ENCODE measurements at regions not wholly inside any gene's neighbourhood (a gene's known extent, or its start where the extent isn't known, plus 50 kb on each side); places are given as distances from the start of the nearest gene placed in this dataset.
A peak's percentile ranks its signal among the peaks of the same experiment; 100 is the strongest.

- H3K9me3 ChIP-seq (ENCODE audit: control insufficient read depth, low read length) = no peaks in the 10 kb centered on the region
- H3K36me3 ChIP-seq (ENCODE audit: control insufficient read depth, insufficient read depth, low read length) = no peaks in the 10 kb centered on the region
- WGBS, 2 experiments = 82 to 91% methylated on average over 3 of the region's 3 CpGs
- no peak overlapping the region for H3K27ac ChIP-seq (ENCODE audit: insufficient read depth, low read depth, low read length, poor library complexity, severe bottlenecking)
- no peaks in the 10 kb centered on the region for H3K4me1 ChIP-seq (ENCODE audit: control insufficient read depth, insufficient read depth, low read length)
- no peaks in the 10 kb centered on the region for H3K27me3 ChIP-seq (ENCODE audit: control insufficient read depth, insufficient read depth, low read length, poor library complexity, severe bottlenecking)
- H3K4me3 ChIP-seq (ENCODE audit: insufficient read depth, low read depth, low read length) = no peak overlapping the region
Observed at GRCh38 chr2:150417278-150417677, 70.2 kb downstream of the RND3 start.

DNA sequence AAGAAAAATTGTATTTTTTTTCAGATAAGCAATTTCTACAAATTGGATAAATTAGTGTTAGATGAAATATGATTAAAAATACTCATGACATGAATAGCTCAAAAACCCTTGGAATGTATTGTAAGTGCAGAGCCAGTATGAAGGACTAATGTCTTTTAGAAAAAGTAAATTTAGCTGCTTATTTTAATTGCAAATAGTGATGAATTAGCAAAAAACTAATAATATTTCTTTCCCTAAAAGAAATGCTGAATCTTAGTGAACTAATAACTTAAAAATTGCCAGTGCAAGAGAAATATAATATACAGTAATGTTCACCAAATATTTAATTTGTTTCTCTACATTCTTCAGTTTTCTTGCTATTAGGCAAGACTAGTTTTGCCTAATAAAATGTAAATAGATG, 72.4 kb downstream of the RND3 start:
- Histone ChIP-seq H3K9me3 (ENCODE audit: control insufficient read depth, low read length) (no peaks in the 10 kb centered on the region), H3K4me3 (ENCODE audit: insufficient read depth, low read depth, low read length) (no peak overlapping the region), H3K27ac (ENCODE audit: insufficient read depth, low read depth, low read length, poor library complexity, severe bottlenecking) (no peak overlapping the region), H3K27me3 (ENCODE audit: control insufficient read depth, insufficient read depth, low read length, poor library complexity, severe bottlenecking) (no peaks in the 10 kb centered on the region), H3K4me1 (ENCODE audit: control insufficient read depth, insufficient read depth, low read length) (peaks cover 9% of the 10 kb centered on the region), H3K36me3 (ENCODE audit: control insufficient read depth, insufficient read depth, low read length) (no peaks in the 10 kb centered on the region)

DNA sequence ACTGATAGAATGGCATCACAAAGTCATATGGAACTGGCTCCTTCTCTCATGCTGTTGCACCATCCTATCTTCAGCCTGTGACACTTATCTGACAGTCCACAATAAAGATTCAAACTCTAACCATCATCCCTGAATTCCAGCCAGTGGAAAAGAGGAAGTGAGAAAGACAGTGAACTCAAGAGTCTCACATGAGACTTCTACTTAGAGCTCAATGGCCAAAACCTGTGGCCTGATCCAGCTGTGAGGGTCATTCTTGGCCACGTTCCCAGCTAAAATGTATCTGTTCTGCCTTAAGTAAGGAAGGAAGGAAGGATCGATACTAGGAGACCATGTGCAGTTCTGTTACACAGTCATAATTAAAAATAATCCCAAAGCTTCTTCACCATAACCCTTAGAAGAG, 73.6 kb downstream of the RND3 start:
- peaks cover 9% of the 10 kb centered on the region for H3K4me1 ChIP-seq (ENCODE audit: control insufficient read depth, insufficient read depth, low read length)
- no peak overlapping the region for H3K27ac ChIP-seq (ENCODE audit: insufficient read depth, low read depth, low read length, poor library complexity, severe bottlenecking)
- no peaks in the 10 kb centered on the region for H3K36me3 ChIP-seq (ENCODE audit: control insufficient read depth, insufficient read depth, low read length)
- H3K9me3 ChIP-seq (ENCODE audit: control insufficient read depth, low read length) = no peaks in the 10 kb centered on the region
- WGBS, 2 experiments = 89 to 90% methylated on average over 1 to 2 of the region's 2 CpGs
- no peaks in the 10 kb centered on the region for H3K27me3 ChIP-seq (ENCODE audit: control insufficient read depth, insufficient read depth, low read length, poor library complexity, severe bottlenecking)
- no peak overlapping the region for H3K4me3 ChIP-seq (ENCODE audit: insufficient read depth, low read depth, low read length)

GRCh38 chr2:150413366-150413765, 74.1 kb downstream of the RND3 start:
- no peaks in the 10 kb centered on the region for H3K9me3 ChIP-seq (ENCODE audit: control insufficient read depth, low read length)
- no peak overlapping the region for H3K27ac ChIP-seq (ENCODE audit: insufficient read depth, low read depth, low read length, poor library complexity, severe bottlenecking)
- 95 to 99% methylated on average over 7 of the region's 7 CpGs for WGBS, 2 experiments
- H3K4me1 ChIP-seq (ENCODE audit: control insufficient read depth, insufficient read depth, low read length) = peaks cover 9% of the 10 kb centered on the region
- H3K27me3 ChIP-seq (ENCODE audit: control insufficient read depth, insufficient read depth, low read length, poor library complexity, severe bottlenecking) = no peaks in the 10 kb centered on the region
- H3K4me3 ChIP-seq (ENCODE audit: insufficient read depth, low read depth, low read length) = no peak overlapping the region
- H3K36me3 ChIP-seq (ENCODE audit: control insufficient read depth, insufficient read depth, low read length) = no peaks in the 10 kb centered on the region

GRCh38 chr2:150410809-150411208, 76.7 kb downstream of the RND3 start:
- Histone ChIP-seq H3K27me3 (ENCODE audit: control insufficient read depth, insufficient read depth, low read length, poor library complexity, severe bottlenecking) (no peaks in the 10 kb centered on the region), H3K4me3 (ENCODE audit: insufficient read depth, low read depth, low read length) (no peak overlapping the region), H3K4me1 (ENCODE audit: control insufficient read depth, insufficient read depth, low read length) (peaks cover 9% of the 10 kb centered on the region), H3K36me3 (ENCODE audit: control insufficient read depth, insufficient read depth, low read length) (no peaks in the 10 kb centered on the region), H3K27ac (ENCODE audit: insufficient read depth, low read depth, low read length, poor library complexity, severe bottlenecking) (peak overlapping the region; percentile 81), H3K9me3 (ENCODE audit: control insufficient read depth, low read length) (no peaks in the 10 kb centered on the region)
- WGBS, 2 experiments = 53 to 57% methylated on average over 2 to 3 of the region's 3 CpGs

GRCh38 chr2:150409196-150409595, 78.3 kb downstream of the RND3 start:
- H3K4me3 ChIP-seq (ENCODE audit: insufficient read depth, low read depth, low read length) = no peak overlapping the region
- no peaks in the 10 kb centered on the region for H3K9me3 ChIP-seq (ENCODE audit: control insufficient read depth, low read length)
- H3K36me3 ChIP-seq (ENCODE audit: control insufficient read depth, insufficient read depth, low read length) = no peaks in the 10 kb centered on the region
- H3K27me3 ChIP-seq (ENCODE audit: control insufficient read depth, insufficient read depth, low read length, poor library complexity, severe bottlenecking) = no peaks in the 10 kb centered on the region
- 94 to 95% methylated on average over 1 to 2 of the region's 2 CpGs for WGBS, 2 experiments
- peaks cover 9% of the 10 kb centered on the region for H3K4me1 ChIP-seq (ENCODE audit: control insufficient read depth, insufficient read depth, low read length)
- no peak overlapping the region for H3K27ac ChIP-seq (ENCODE audit: insufficient read depth, low read depth, low read length, poor library complexity, severe bottlenecking)

- 100% methylated on average over 1 to 2 of the region's 3 CpGs for WGBS, 2 experiments
- H3K9me3 ChIP-seq (ENCODE audit: control insufficient read depth, low read length) = no peaks in the 10 kb centered on the region
- no peaks in the 10 kb centered on the region for H3K4me1 ChIP-seq (ENCODE audit: control insufficient read depth, insufficient read depth, low read length)
- no peak overlapping the region for H3K27ac ChIP-seq (ENCODE audit: insufficient read depth, low read depth, low read length, poor library complexity, severe bottlenecking)
- H3K36me3 ChIP-seq (ENCODE audit: control insufficient read depth, insufficient read depth, low read length) = no peaks in the 10 kb centered on the region
- no peak overlapping the region for H3K4me3 ChIP-seq (ENCODE audit: insufficient read depth, low read depth, low read length)
- H3K27me3 ChIP-seq (ENCODE audit: control insufficient read depth, insufficient read depth, low read length, poor library complexity, severe bottlenecking) = no peaks in the 10 kb centered on the region
Observed at GRCh38 chr2:150404147-150404546, 83.3 kb downstream of the RND3 start.

- Histone ChIP-seq H3K36me3 (ENCODE audit: control insufficient read depth, insufficient read depth, low read length) (no peaks in the 10 kb centered on the region), H3K27me3 (ENCODE audit: control insufficient read depth, insufficient read depth, low read length, poor library complexity, severe bottlenecking) (no peaks in the 10 kb centered on the region), H3K4me3 (ENCODE audit: insufficient read depth, low read depth, low read length) (no peak overlapping the region), H3K27ac (ENCODE audit: insufficient read depth, low read depth, low read length, poor library complexity, severe bottlenecking) (no peak overlapping the region), H3K4me1 (ENCODE audit: control insufficient read depth, insufficient read depth, low read length) (no peaks in the 10 kb centered on the region), H3K9me3 (ENCODE audit: control insufficient read depth, low read length) (no peaks in the 10 kb centered on the region)
- 88 to 90% methylated on average over 1 of the region's 2 CpGs for WGBS, 2 experiments
Observed at GRCh38 chr2:150403457-150403856, 84.0 kb downstream of the RND3 start.

DNA sequence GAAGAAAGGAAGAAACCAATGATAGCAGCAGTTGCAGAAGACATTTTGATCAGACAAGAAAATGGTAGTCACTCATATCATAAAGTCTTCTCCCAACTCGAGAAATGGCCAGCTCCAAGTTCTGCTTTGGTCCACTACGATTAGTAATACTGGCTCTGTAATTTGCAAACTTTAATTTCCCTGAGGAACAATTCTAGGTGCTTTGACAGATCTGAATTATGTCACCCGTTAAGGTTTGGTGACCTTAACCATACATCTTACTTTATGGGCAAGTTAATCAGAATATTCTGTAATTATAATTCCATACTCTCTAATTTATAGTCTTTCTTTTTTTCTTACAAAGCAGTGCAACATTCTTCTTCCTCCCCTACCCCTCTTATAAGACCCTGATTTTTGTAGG, 84.5 kb downstream of the RND3 start:
- Histone ChIP-seq H3K27ac (ENCODE audit: insufficient read depth, low read depth, low read length, poor library complexity, severe bottlenecking) (no peak overlapping the region), H3K27me3 (ENCODE audit: control insufficient read depth, insufficient read depth, low read length, poor library complexity, severe bottlenecking) (no peaks in the 10 kb centered on the region), H3K4me1 (ENCODE audit: control insufficient read depth, insufficient read depth, low read length) (no peaks in the 10 kb centered on the region), H3K4me3 (ENCODE audit: insufficient read depth, low read depth, low read length) (no peak overlapping the region), H3K36me3 (ENCODE audit: control insufficient read depth, insufficient read depth, low read length) (no peaks in the 10 kb centered on the region), H3K9me3 (ENCODE audit: control insufficient read depth, low read length) (no peaks in the 10 kb centered on the region)
- 78 to 95% methylated on average over 3 of the region's 3 CpGs for WGBS, 2 experiments

DNA sequence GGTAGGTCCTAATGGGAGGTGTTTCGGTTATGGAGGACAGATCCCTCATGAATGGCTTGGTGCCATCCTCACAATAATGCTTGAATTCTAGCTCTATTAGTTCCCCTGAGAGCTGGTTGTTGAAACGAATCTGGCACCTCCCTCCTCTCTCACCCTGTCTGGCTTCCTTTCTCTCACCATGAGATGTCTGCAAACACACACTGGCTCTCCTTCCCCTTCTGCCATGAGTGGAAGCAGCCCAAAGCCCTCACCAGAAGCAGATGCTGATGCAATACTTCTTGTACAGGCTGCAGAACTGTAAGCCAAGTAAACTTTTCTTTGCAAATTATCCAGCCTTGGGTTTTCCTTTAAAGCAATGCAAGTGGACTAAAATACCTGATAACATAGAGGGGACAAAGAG, 86.6 kb downstream of the RND3 start:
- H3K27ac ChIP-seq (ENCODE audit: insufficient read depth, low read depth, low read length, poor library complexity, severe bottlenecking) = no peak overlapping the region

DNA sequence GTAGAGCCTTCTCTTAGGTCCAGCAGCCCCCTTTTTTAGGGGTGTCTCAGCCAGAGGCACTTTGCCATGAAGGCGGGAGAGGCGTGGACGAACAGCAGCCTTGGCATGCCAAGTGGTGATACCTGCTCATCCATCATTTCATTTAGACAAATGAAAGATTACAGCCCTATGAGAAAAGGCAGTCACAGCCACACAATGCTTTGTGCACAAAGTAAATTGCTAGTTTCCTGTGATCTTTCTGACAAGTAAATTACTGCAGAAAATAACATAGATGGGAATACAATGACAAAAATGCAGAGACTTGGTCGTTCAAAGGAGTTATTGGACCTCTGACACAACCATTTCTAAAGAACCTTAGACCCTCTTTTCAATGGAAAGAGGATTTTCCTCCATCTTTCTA, 94.9 kb downstream of the RND3 start:
- no peaks in the 10 kb centered on the region for H3K4me1 ChIP-seq (ENCODE audit: control insufficient read depth, insufficient read depth, low read length)
- no peaks in the 10 kb centered on the region for H3K9me3 ChIP-seq (ENCODE audit: control insufficient read depth, low read length)
- no peak overlapping the region for H3K27ac ChIP-seq (ENCODE audit: insufficient read depth, low read depth, low read length, poor library complexity, severe bottlenecking)
- 83 to 91% methylated on average over 4 of the region's 4 CpGs for WGBS, 2 experiments
- no peaks in the 10 kb centered on the region for H3K36me3 ChIP-seq (ENCODE audit: control insufficient read depth, insufficient read depth, low read length)
- H3K27me3 ChIP-seq (ENCODE audit: control insufficient read depth, insufficient read depth, low read length, poor library complexity, severe bottlenecking) = no peaks in the 10 kb centered on the region
- H3K4me3 ChIP-seq (ENCODE audit: insufficient read depth, low read depth, low read length) = no peak overlapping the region

More for the DNA sequence above, 86.6 kb downstream of the RND3 start:
- WGBS, 2 experiments = 88 to 89% methylated on average over 2 of the region's 2 CpGs
- Histone ChIP-seq H3K36me3 (ENCODE audit: control insufficient read depth, insufficient read depth, low read length) (no peaks in the 10 kb centered on the region), H3K9me3 (ENCODE audit: control insufficient read depth, low read length) (no peaks in the 10 kb centered on the region), H3K4me3 (ENCODE audit: insufficient read depth, low read depth, low read length) (no peak overlapping the region), H3K4me1 (ENCODE audit: control insufficient read depth, insufficient read depth, low read length) (no peaks in the 10 kb centered on the region), H3K27me3 (ENCODE audit: control insufficient read depth, insufficient read depth, low read length, poor library complexity, severe bottlenecking) (no peaks in the 10 kb centered on the region)

Measured in ectodermal cell (in vitro differentiated cells).